Mucosa of rectum (tissue), 2 donors: ENCODE measurements at regions not wholly inside any gene's neighbourhood (a gene's known extent, or its start where the extent isn't known, plus 50 kb on each side); places are given as distances from the start of the nearest gene placed in this dataset.

Experiments
- H3K27ac ChIP-seq, 2 donors: one replicate each; pipeline ENCODE4 v1.7.0; 2013; ENCODE audit warnings: inconsistent platforms in 2 of 2, low read depth in 2 of 2, low read length in 2 of 2
- H3K27me3 ChIP-seq, 2 donors: one replicate each; pipeline ENCODE4 v1.7.0; 2013; ENCODE audit warnings: low read length in 2 of 2; ENCODE audit not compliant: control insufficient read depth in 2 of 2, insufficient read depth in 2 of 2
- H3K36me3 ChIP-seq, 2 donors: one replicate each; pipeline ENCODE4 v1.7.0; 2013; ENCODE audit warnings: low read length in 2 of 2; ENCODE audit not compliant: control insufficient read depth in 2 of 2, insufficient read depth in 2 of 2
- H3K4me1 ChIP-seq, 2 donors: one replicate each; pipeline ENCODE4 v1.7.0; 2013; ENCODE audit warnings: low read length in 2 of 2, mild to moderate bottlenecking in 1 of 2; ENCODE audit not compliant: control insufficient read depth in 2 of 2, insufficient read depth in 2 of 2
- H3K4me3 ChIP-seq, 2 donors: one replicate each; pipeline ENCODE4 v1.7.0; 2013; ENCODE audit warnings: low read length in 2 of 2
- H3K9ac ChIP-seq, 2 donors: one replicate each; pipeline ENCODE4 v1.7.0; 2013; ENCODE audit warnings: low read length in 2 of 2, low read depth in 1 of 2, mild to moderate bottlenecking in 1 of 2
- H3K9me3 ChIP-seq, 2 donors: one replicate each; pipeline ENCODE4 v1.7.0; 2013; ENCODE audit warnings: low read length in 2 of 2; ENCODE audit not compliant: control insufficient read depth in 2 of 2
- donor health status: healthy.
- donor health status: Normal muscosa, but diverticular disease.

- Histone ChIP-seq H3K9me3 (no peaks in the 10 kb centered on the region), H3K36me3 (no peaks in the 10 kb centered on the region), H3K9ac (no peak overlapping the region), H3K27ac (no peak overlapping the region), H3K4me1 (no peaks in the 10 kb centered on the region), H3K27me3 (no peaks in the 10 kb centered on the region), H3K4me3 (no peak overlapping the region)
Measured at GRCh38 chr16:65863236-65863635, 503.3 kb upstream of the CDH5 start.

- no peaks in the 10 kb centered on the region for H3K27me3 ChIP-seq
- no peaks in the 10 kb centered on the region for H3K36me3 ChIP-seq
- H3K27ac ChIP-seq: no peak overlapping the region
- no peak overlapping the region for H3K9ac ChIP-seq
- no peak overlapping the region for H3K4me3 ChIP-seq
- H3K9me3 ChIP-seq: no peaks in the 10 kb centered on the region
- H3K4me1 ChIP-seq: no peaks in the 10 kb centered on the region
Measured at GRCh38 chr16:65861131-65861731, 505.3 kb upstream of the CDH5 start.

- no peaks in the 10 kb centered on the region for H3K36me3 ChIP-seq
- H3K9ac ChIP-seq: no peak overlapping the region
- no peaks in the 10 kb centered on the region for H3K27me3 ChIP-seq
- no peaks in the 10 kb centered on the region for H3K4me1 ChIP-seq
- H3K27ac ChIP-seq: no peak overlapping the region
- no peaks in the 10 kb centered on the region for H3K9me3 ChIP-seq
- no peak overlapping the region for H3K4me3 ChIP-seq
Measured at GRCh38 chr16:65855171-65856145, 511.0 kb upstream of the CDH5 start.

- H3K9ac ChIP-seq: no peak overlapping the region
- no peaks in the 10 kb centered on the region for H3K9me3 ChIP-seq
- H3K36me3 ChIP-seq: no peaks in the 10 kb centered on the region
- no peak overlapping the region for H3K27ac ChIP-seq
- H3K27me3 ChIP-seq: no peaks in the 10 kb centered on the region
- H3K4me1 ChIP-seq: peaks cover 0 to 2% of the 10 kb centered on the region in 2 donors
- no peak overlapping the region for H3K4me3 ChIP-seq
Measured at GRCh38 chr16:65846210-65846602, 520.3 kb upstream of the CDH5 start.

GRCh38 chr16:65845466-65846209 is 520.9 kb upstream of the CDH5 start:
- Histone ChIP-seq H3K27ac (no peak overlapping the region), H3K27me3 (no peaks in the 10 kb centered on the region), H3K36me3 (no peaks in the 10 kb centered on the region), H3K4me3 (no peak overlapping the region), H3K4me1 (peaks cover 0 to 2% of the 10 kb centered on the region in 2 donors), H3K9me3 (no peaks in the 10 kb centered on the region), H3K9ac (no peak overlapping the region)

- Histone ChIP-seq H3K36me3 (no peaks in the 10 kb centered on the region), H3K9me3 (no peaks in the 10 kb centered on the region), H3K4me3 (no peak overlapping the region), H3K9ac (no peak overlapping the region), H3K27me3 (no peaks in the 10 kb centered on the region), H3K4me1 (peaks cover 0 to 2% of the 10 kb centered on the region in 2 donors), H3K27ac (no peak overlapping the region)
Measured at GRCh38 chr16:65843941-65844340, 522.5 kb upstream of the CDH5 start.

GRCh38 chr16:65842067-65842466 is 524.4 kb upstream of the CDH5 start:
- Histone ChIP-seq H3K9me3 (no peaks in the 10 kb centered on the region), H3K4me3 (no peak overlapping the region), H3K4me1 (peaks cover 0 to 2% of the 10 kb centered on the region in 2 donors), H3K27ac (no peak overlapping the region), H3K9ac (no peak overlapping the region), H3K36me3 (no peaks in the 10 kb centered on the region), H3K27me3 (no peaks in the 10 kb centered on the region)

- H3K36me3 ChIP-seq: no peaks in the 10 kb centered on the region
- H3K4me1 ChIP-seq: no peaks in the 10 kb centered on the region
- no peaks in the 10 kb centered on the region for H3K9me3 ChIP-seq
- H3K4me3 ChIP-seq: no peak overlapping the region
- H3K27me3 ChIP-seq: no peaks in the 10 kb centered on the region
- H3K27ac ChIP-seq: no peak overlapping the region
- no peak overlapping the region for H3K9ac ChIP-seq
Measured at GRCh38 chr16:65838001-65838400, 528.5 kb upstream of the CDH5 start.

GRCh38 chr16:65837464-65837863 is 529.0 kb upstream of the CDH5 start:
- Histone ChIP-seq H3K4me3 (no peak overlapping the region), H3K9ac (no peak overlapping the region), H3K27ac (no peak overlapping the region), H3K36me3 (no peaks in the 10 kb centered on the region), H3K27me3 (no peaks in the 10 kb centered on the region), H3K4me1 (no peaks in the 10 kb centered on the region), H3K9me3 (no peaks in the 10 kb centered on the region)

- Histone ChIP-seq H3K9me3 (no peaks in the 10 kb centered on the region), H3K9ac (no peak overlapping the region), H3K4me1 (no peaks in the 10 kb centered on the region), H3K27ac (no peak overlapping the region), H3K36me3 (no peaks in the 10 kb centered on the region), H3K4me3 (no peak overlapping the region), H3K27me3 (no peaks in the 10 kb centered on the region)
Measured at GRCh38 chr16:65834688-65835087, 531.8 kb upstream of the CDH5 start.
